ENCODE measurements at regions not wholly inside any gene's neighbourhood (a gene's known extent, or its start where the extent isn't known, plus 50 kb on each side); places are given as distances from the start of the nearest gene placed in this dataset.
A peak's percentile ranks its signal among the peaks of the same experiment; 100 is the strongest.

DNA sequence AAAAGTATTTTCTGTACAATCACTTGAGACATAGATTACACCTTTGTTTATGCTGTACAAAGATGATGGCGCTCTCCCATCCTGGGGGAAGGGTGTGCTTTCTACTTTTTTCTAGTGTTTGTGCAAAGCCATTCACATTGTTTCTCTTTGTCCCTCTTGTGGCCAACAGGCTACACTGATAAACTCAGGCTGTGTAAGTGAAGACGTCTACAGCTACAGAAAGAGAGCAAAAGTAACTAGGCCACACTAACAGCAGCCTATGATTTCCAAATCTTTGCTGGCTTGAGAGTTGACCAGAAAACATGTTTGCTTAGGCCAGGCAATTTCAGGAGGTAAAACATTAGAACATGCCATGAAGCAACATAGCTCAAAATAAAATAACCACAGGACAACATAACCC lies 75.1 kb downstream of the FOXB1 start:
- no peak for DNase-seq (ENCODE audit: low read depth)
- TF ChIP-seq, protein P1, sequence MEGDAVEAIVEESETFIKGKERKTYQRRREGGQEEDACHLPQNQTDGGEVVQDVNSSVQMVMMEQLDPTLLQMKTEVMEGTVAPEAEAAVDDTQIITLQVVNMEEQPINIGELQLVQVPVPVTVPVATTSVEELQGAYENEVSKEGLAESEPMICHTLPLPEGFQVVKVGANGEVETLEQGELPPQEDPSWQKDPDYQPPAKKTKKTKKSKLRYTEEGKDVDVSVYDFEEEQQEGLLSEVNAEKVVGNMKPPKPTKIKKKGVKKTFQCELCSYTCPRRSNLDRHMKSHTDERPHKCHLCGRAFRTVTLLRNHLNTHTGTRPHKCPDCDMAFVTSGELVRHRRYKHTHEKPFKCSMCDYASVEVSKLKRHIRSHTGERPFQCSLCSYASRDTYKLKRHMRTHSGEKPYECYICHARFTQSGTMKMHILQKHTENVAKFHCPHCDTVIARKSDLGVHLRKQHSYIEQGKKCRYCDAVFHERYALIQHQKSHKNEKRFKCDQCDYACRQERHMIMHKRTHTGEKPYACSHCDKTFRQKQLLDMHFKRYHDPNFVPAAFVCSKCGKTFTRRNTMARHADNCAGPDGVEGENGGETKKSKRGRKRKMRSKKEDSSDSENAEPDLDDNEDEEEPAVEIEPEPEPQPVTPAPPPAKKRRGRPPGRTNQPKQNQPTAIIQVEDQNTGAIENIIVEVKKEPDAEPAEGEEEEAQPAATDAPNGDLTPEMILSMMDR (IDR thresholded peaks at IDR 0.05; ENCODE audit: control insufficient read depth, extremely low read depth, insufficient read depth): peak; percentile 43; the same call in 1 of the 2 replicates
- H3K4me3 ChIP-seq (ENCODE audit: low read depth, low read length): no peak overlapping the region

DNA sequence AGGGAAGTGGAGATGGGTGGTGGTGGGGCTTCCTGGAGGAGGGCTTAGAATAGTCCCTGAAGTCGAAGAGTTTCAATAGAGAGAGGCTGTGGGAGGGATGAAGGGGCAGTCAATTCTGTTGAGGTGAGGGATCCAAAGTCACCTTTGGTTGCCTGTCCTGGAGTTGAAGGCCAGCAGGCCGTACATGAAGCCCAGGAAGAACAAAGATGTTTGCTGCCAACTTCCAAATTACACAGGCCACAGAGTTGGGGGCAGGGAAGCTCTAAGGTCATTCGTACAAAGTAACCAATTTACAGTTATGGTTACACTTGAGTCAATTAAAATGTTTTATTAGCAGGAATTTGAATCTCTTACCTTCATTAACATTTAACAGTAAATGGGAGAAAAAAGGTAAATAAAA lies 77.9 kb downstream of the FOXB1 start:
- no peak for DNase-seq (ENCODE audit: low read depth)
- no peak overlapping the region for H3K4me3 ChIP-seq (ENCODE audit: low read depth, low read length)
- TF ChIP-seq, protein P1 (IDR thresholded peaks at IDR 0.05; ENCODE audit: control insufficient read depth, extremely low read depth, insufficient read depth): no peak

DNA sequence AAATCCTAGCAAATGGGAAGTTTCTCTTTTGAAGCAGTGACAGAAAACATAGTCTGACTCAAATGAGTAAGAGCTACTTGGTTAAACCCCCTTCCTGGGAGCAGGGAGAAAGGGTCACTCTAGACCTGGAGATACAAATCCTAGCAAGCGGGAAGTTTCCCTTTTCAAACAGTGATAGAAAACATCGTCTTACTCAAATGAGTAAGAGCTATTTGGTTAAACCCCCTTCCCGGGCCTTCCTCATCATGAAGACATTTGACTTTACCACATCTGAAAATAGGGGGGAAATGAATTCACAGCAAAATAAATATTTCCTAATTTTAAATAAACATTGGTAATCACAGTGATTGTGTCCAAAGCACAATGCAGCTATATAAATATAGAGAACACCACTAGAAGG lies 79.2 kb downstream of the FOXB1 start:
- TF ChIP-seq, protein P1 (IDR thresholded peaks at IDR 0.05; ENCODE audit: control insufficient read depth, extremely low read depth, insufficient read depth): no peak
- no peak overlapping the region for H3K4me3 ChIP-seq (ENCODE audit: low read depth, low read length)
- no peak for DNase-seq (ENCODE audit: low read depth)

DNA sequence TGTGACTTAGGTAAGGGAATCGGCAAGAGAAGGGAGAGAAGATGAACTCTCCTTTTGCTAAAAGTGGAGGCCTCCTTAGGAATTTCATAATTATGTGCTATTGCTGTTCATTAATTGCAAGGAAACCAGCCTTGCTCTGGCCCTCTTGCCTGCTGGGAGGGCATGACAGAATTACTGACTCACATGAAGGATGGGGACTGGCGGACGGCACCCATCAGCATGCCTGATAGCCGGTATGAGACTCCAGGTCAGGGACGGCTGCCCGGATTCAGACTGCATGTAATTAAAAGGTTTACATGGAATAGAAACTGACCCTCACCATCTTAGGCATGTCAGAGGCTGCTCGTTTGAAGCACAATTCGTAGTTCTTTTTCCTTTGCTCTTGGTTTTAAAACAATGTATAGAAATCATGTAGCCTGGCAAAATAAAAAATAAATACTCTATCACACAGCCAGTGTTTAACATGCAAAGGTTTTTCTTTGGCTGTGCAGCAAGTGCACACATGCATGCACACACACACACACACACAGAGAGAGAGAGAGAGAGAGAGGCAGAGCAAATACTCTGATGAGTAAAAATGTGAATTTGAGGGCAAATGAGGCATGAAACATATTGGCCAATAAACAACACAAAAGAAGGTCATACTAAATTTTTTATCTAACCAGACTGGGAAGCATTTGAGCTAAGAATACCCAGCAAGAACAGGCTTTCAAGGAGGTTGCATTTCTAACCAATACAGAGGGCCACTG lies 82.7 kb downstream of the FOXB1 start:
- DNase-seq (ENCODE audit: low read depth): no peak
- TF ChIP-seq, protein P1 (IDR thresholded peaks at IDR 0.05; ENCODE audit: control insufficient read depth, extremely low read depth, insufficient read depth): no peak
- H3K4me3 ChIP-seq (ENCODE audit: low read depth, low read length): no peak overlapping the region

DNA sequence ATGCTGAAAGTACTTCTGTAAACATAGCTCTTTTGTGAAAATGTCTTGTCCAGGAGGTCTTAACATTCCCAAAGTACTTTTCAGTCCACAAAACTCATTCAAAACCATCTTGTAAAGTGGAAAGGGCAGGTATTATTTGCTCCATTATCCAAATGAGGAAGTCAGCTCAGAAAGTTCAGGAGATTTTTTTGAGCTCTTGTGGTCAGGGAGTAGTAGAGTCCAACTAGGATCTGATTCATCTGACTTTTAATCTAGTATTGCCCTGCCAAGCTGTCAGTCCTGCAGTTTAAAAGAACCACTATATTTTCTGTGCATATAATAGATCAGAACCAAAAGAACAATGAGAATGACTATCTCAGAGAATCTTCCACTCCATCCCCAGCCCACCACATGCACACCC lies 83.5 kb downstream of the FOXB1 start:
- TF ChIP-seq, protein P1 (IDR thresholded peaks at IDR 0.05; ENCODE audit: control insufficient read depth, extremely low read depth, insufficient read depth): no peak
- no peak for DNase-seq (ENCODE audit: low read depth)
- no peak overlapping the region for H3K4me3 ChIP-seq (ENCODE audit: low read depth, low read length)

DNA sequence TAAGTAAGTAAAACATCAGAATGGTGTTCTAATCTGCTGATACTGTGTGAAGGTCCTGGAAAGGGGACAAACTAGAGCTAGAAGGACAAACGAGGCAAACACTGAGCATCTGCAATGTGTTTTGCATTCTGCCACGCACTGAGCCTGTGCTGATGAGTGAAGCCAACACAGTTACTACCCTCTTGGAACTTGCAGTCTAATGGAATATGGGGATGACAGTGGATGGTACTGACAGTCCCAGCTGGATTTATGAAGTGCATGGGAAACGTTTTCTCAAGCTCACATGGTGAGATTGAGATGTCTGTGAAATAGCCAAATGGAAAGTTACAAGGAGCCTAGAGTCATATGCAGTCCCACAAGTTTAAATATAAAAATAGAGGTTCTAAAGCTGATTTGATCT lies 86.6 kb downstream of the FOXB1 start:
- no peak overlapping the region for H3K4me3 ChIP-seq (ENCODE audit: low read depth, low read length)
- TF ChIP-seq, protein P1 (IDR thresholded peaks at IDR 0.05; ENCODE audit: control insufficient read depth, extremely low read depth, insufficient read depth): no peak
- no peak for DNase-seq (ENCODE audit: low read depth)

DNA sequence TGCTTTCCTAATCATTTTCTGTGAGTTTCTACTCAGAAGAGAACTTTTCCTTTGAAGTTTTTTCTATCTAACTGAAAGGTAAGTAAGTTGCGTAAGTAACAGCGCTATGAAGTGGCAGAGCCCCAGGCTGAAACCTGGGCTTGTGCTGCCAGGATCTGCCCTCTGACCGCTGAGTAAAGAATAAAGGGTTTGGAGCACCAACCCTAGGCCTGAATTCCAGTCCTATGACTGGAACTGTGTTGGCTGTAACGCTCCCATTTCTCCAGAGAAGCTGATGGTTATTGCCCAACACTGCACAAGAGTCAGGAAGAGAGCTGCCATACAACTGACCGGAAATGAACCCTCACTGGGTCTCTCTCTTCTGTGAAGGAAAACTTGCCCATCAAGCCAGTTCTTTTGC lies 87.0 kb downstream of the FOXB1 start:
- TF ChIP-seq, protein P1 (IDR thresholded peaks at IDR 0.05; ENCODE audit: control insufficient read depth, extremely low read depth, insufficient read depth): no peak
- DNase-seq (ENCODE audit: low read depth): no peak
- no peak overlapping the region for H3K4me3 ChIP-seq (ENCODE audit: low read depth, low read length)

Measured in LNCaP clone FGC (cell line).